ENCODE measurements at regions not wholly inside any gene's neighbourhood (a gene's known extent, or its start where the extent isn't known, plus 50 kb on each side); places are given as distances from the start of the nearest gene placed in this dataset.

DNA sequence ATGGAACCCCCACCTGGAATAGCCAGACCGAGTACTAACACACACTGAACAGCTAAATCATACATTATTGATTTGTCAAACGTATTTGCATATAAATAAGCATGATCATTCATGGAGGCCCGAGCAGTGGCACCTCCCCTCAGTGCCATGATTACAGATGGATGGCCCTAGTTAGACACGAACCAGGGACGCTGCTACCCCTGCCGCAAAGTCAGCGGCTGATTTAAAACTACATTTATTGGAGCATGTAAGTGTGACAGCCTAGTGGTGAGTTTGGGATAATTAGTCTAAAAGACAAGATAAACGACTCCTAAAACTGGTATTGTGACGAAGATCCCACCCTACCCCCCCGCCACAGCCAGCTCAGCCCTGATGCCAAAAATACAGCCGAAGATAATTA is 159.1 kb upstream of the MAFB start:
- WGBS, 4 donors: 78 to 86% (median 84%) methylated on average over 11 of the region's 11 CpGs
- Histone ChIP-seq H3K4me1 (no peaks in the 10 kb centered on the region), H3K36me3 (no peaks in the 10 kb centered on the region), H3K27me3 (peaks cover 0 to 4% (median 0%) of the 10 kb centered on the region in 9 donors), H3K9me3 (peaks cover 0 to 9% (median 0%) of the 10 kb centered on the region in 12 donors), H3K4me3 (no peak overlapping the region), H3K27ac (no peak overlapping the region)
- TF ChIP-seq, protein P1, sequence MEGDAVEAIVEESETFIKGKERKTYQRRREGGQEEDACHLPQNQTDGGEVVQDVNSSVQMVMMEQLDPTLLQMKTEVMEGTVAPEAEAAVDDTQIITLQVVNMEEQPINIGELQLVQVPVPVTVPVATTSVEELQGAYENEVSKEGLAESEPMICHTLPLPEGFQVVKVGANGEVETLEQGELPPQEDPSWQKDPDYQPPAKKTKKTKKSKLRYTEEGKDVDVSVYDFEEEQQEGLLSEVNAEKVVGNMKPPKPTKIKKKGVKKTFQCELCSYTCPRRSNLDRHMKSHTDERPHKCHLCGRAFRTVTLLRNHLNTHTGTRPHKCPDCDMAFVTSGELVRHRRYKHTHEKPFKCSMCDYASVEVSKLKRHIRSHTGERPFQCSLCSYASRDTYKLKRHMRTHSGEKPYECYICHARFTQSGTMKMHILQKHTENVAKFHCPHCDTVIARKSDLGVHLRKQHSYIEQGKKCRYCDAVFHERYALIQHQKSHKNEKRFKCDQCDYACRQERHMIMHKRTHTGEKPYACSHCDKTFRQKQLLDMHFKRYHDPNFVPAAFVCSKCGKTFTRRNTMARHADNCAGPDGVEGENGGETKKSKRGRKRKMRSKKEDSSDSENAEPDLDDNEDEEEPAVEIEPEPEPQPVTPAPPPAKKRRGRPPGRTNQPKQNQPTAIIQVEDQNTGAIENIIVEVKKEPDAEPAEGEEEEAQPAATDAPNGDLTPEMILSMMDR (IDR thresholded peaks at IDR 0.05): no peak
- no peak for TF ChIP-seq POLR2A (IDR thresholded peaks at IDR 0.05)
- intact Hi-C loops (cut with DNase I): no loop called here
- DNase-seq (no peak), ATAC-seq (no peak)

DNA sequence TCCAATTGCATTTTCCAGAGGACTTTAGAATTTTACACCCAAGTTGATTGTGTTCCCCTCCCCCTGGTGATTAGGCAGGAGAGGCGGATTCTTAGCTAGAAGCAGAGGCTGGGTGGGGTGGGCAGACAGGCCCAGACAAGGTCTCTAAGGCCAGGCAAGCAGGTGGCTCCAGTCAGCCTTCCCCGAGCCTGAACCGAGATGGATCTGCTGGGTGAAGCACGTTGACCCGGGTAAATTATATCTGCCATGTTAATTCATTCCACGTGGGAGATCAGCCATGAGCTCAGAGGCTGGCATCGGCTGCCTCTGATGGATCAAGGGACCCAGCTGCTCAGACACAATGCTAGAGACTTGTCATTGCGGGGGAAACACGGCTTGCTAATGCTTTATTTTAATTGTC is 159.5 kb upstream of the MAFB start:
- peaks cover 0 to 4% (median 0%) of the 10 kb centered on the region in 9 donors for H3K27me3 ChIP-seq
- no peaks in the 10 kb centered on the region for H3K36me3 ChIP-seq
- H3K9me3 ChIP-seq: peaks cover 0 to 9% (median 0%) of the 10 kb centered on the region in 12 donors
- WGBS, 4 donors: 81 to 91% (median 86%) methylated on average over 8 to 9 of the region's 9 CpGs
- H3K4me3 ChIP-seq: no peak overlapping the region
- intact Hi-C loops (cut with DNase I): no loop called here
- no peak for TF ChIP-seq POLR2A (IDR thresholded peaks at IDR 0.05)
- TF ChIP-seq, protein P1 (IDR thresholded peaks at IDR 0.05): no peak
- H3K4me1 ChIP-seq: no peaks in the 10 kb centered on the region
- DNase-seq (no peak), ATAC-seq (no peak)
- H3K27ac ChIP-seq: no peak overlapping the region

DNA sequence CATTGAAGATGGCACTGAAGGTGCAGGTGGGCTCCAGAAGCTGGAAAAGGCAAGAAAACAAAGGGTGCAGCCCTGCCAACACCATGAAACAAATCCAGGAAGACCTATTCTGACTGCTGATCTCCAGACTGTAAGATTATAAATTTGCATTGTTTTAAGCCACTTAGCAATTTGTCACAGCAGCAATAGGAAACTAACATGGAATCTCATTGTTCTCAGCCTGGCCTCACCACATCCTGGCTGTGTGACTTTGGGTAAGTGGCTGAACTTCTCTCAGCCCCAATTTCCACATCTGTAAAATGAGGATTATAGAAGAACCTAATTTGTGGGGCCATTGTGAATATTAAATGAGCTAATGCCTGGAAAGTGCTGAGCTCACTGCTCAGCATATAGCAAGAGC is 160.4 kb upstream of the MAFB start:
- intact Hi-C loops (cut with DNase I): no loop called here
- Histone ChIP-seq H3K27me3 (peaks cover 0 to 4% (median 0%) of the 10 kb centered on the region in 9 donors), H3K36me3 (no peaks in the 10 kb centered on the region), H3K4me1 (no peaks in the 10 kb centered on the region), H3K27ac (no peak overlapping the region), H3K4me3 (no peak overlapping the region), H3K9me3 (peaks cover 0 to 9% (median 0%) of the 10 kb centered on the region in 12 donors)
- ATAC-seq (no peak), DNase-seq (no peak)
- TF ChIP-seq, protein P1 (IDR thresholded peaks at IDR 0.05): no peak
- no peak for TF ChIP-seq POLR2A (IDR thresholded peaks at IDR 0.05)

DNA sequence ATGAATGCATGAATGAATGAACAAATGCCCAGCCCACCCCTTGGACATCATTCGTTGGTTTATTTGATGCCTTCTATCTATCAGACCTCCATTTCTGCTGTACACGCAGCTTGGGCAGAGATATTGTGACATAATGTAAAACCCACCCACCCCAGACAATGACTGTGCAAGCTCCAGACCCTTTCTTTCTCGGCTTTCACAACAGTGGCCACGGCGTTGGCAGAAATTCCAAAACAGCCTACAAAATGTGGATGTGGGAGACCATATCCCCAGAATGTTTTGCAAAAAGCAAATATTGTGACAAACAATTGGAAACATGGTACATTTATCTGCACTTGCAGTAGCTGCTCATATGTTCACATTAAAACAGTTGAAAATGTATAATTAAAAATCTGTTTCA is 162.0 kb upstream of the MAFB start:
- 83 to 87% (median 85%) methylated on average over 5 of the region's 5 CpGs for WGBS, 4 donors
- TF ChIP-seq, protein P1 (IDR thresholded peaks at IDR 0.05): no peak
- TF ChIP-seq POLR2A (IDR thresholded peaks at IDR 0.05): no peak
- Histone ChIP-seq H3K9me3 (peaks cover 0 to 2% (median 0%) of the 10 kb centered on the region in 12 donors), H3K4me1 (no peaks in the 10 kb centered on the region), H3K27ac (no peak overlapping the region), H3K36me3 (no peaks in the 10 kb centered on the region), H3K4me3 (no peak overlapping the region), H3K27me3 (no peaks in the 10 kb centered on the region)
- DNase-seq: no peak
- intact Hi-C loops (cut with DNase I): no loop called here
- no peak for ATAC-seq
